ENCODE measurements at regions not wholly inside any gene's neighbourhood (a gene's known extent, or its start where the extent isn't known, plus 50 kb on each side); places are given as distances from the start of the nearest gene placed in this dataset.

GRCh38 chr7:381211-382042, 91.5 kb downstream of the FOXL3 start:
- intact Hi-C loops (cut with micrococcal nuclease): no loop called here

GRCh38 chr7:382043-382400, 92.1 kb downstream of the FOXL3 start:
- intact Hi-C loops (cut with micrococcal nuclease): no loop called here

GRCh38 chr7:386385-386784, 96.4 kb downstream of the FOXL3 start:
- intact Hi-C loops (cut with micrococcal nuclease): no loop called here

GRCh38 chr7:387132-388022, 97.4 kb downstream of the FOXL3 start:
- intact Hi-C loops (cut with micrococcal nuclease): no loop called here

GRCh38 chr7:388023-388960, 98.3 kb downstream of the FOXL3 start:
- intact Hi-C loops (cut with micrococcal nuclease): no loop called here

- intact Hi-C loops (cut with micrococcal nuclease): no loop called here
Measured at GRCh38 chr7:388961-389701, 99.2 kb downstream of the FOXL3 start.

GRCh38 chr7:389911-390601, 100.1 kb downstream of the FOXL3 start:
- intact Hi-C loops (cut with micrococcal nuclease): no loop called here

GRCh38 chr7:390761-391410, 100.9 kb downstream of the FOXL3 start:
- intact Hi-C loops (cut with micrococcal nuclease): no loop called here

GRCh38 chr7:391411-391951, 101.5 kb downstream of the FOXL3 start:
- intact Hi-C loops (cut with micrococcal nuclease): no loop called here

- intact Hi-C loops (cut with micrococcal nuclease): no loop called here
Measured at GRCh38 chr7:391961-392524, 102.1 kb downstream of the FOXL3 start.

- intact Hi-C loops (cut with micrococcal nuclease): no loop called here
Measured at GRCh38 chr7:392822-393221, 102.9 kb downstream of the FOXL3 start.

- intact Hi-C loops (cut with micrococcal nuclease): no loop called here
Measured at GRCh38 chr7:395643-396042, 105.7 kb downstream of the FOXL3 start.

- intact Hi-C loops (cut with micrococcal nuclease): no loop called here
Measured at GRCh38 chr7:398888-399287, 108.9 kb downstream of the FOXL3 start.

- intact Hi-C loops (cut with micrococcal nuclease): no loop called here
Measured at GRCh38 chr7:400901-401485, 111.0 kb downstream of the FOXL3 start.

GRCh38 chr7:401495-401894, 111.5 kb downstream of the FOXL3 start:
- intact Hi-C loops (cut with micrococcal nuclease): no loop called here

GRCh38 chr7:404812-405488, 114.7 kb downstream of the PDGFA start:
- intact Hi-C loops (cut with micrococcal nuclease): no loop called here

- intact Hi-C loops (cut with micrococcal nuclease): no loop called here
Measured at GRCh38 chr7:405489-406211, 114.0 kb downstream of the PDGFA start.
